ENCODE measurements at regions not wholly inside any gene's neighbourhood (a gene's known extent, or its start where the extent isn't known, plus 50 kb on each side); places are given as distances from the start of the nearest gene placed in this dataset.

DNA sequence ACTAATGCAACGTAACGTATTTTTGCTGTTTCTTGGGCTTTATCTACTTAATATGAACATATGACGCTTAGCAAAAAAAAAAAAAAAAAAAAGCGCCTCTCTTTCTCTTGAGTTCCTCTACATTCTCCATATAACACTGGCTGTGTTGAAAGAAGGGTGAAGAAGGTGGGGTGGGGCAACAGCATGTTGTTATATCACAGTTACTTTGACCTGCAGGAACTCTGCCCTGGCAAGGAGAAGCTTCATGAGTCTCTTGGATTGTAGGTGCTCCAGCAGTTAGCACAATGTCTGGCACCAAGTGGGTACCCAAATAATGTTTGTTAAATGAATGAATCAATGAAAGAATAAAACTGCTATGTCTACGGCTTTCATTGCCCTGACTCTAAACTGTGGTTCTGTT is 162.6 kb downstream of the ATG4C start:
- TF ChIP-seq EZH2 (IDR thresholded peaks at IDR 0.05) (no peak), POLR2AphosphoS5 (IDR thresholded peaks at IDR 0.05; ENCODE audit: borderline replicate concordance, low read depth, low read length) (no peak), FOXP2 (optimal IDR thresholded peaks at IDR 0.05; ENCODE audit: control extremely low read depth, extremely low read length, insufficient read depth) (no peak)

Data from SK-N-MC (cell line).